Urothelium cell line (cell line): ENCODE measurements at regions not wholly inside any gene's neighbourhood (a gene's known extent, or its start where the extent isn't known, plus 50 kb on each side); places are given as distances from the start of the nearest gene placed in this dataset.
"Not testable (repeated sequence)": the region's sequence is repeated elsewhere in the genome, so short reads cannot be mapped to it uniquely, and the experiment has no call there.

Experiments
- DNase-seq: peaks from one replicate; pipeline ENCODE4 v3.0.0; 2011; ENCODE audit warnings: low spot score, mixed read lengths
- FAIRE-seq: peaks from 2 replicates; lab custom pipeline; 2011; peaks lifted over from hg19 to GRCh38; lab: Jason Lieb, UNC

- FAIRE-seq (peak; percentile 48), DNase-seq (no peak)
Observed at GRCh38 chr14:70269582-70269981, 80.8 kb upstream of the SLC8A3 start.

DNA sequence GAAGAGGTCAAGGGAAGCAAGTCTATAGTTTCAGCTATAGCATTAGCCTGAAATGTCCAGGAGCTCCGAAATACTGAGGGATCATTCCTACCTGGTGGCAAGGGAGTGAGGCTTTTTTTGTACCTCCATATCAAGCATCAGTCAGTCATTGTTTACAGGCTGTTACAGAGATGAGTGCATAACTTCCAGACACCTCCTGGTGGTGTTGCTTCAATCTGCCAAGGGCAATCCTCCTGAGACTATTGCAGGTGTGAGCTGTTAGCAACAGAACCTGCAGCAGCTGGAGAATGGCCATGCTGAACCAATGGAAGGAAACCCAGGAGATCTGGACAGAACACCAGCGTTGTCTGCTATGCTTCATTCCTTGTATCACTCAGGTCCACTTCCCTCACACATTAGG lies 80.0 kb upstream of the SLC8A3 start:
- no peak for FAIRE-seq

GRCh38 chr14:70266157-70266556 lies 77.4 kb upstream of the SLC8A3 start:
- FAIRE-seq (no peak), DNase-seq (no peak)

More for the DNA sequence above, 80.0 kb upstream of the SLC8A3 start:
- DNase-seq, result no peak

DNA sequence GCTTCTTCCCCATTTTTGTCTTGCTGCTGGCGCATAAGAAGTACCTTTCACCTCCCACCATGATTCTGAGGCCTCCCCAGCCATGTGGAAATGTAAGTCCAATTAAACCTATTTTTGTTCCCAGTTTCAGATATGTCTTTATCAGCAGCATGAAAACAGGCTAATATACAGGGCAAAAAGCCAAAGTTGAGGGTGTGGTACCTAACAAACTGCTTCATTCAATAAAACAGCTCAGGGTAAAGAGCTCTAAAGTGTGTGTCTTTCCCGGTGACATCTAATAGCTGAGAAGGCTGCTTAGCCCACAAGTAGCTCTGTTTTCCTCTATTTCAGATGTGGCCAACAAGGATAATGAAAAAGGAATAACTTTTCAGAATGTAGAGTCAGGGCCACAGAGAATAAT lies 76.7 kb upstream of the SLC8A3 start:
- DNase-seq (no peak), FAIRE-seq (no peak)

DNA sequence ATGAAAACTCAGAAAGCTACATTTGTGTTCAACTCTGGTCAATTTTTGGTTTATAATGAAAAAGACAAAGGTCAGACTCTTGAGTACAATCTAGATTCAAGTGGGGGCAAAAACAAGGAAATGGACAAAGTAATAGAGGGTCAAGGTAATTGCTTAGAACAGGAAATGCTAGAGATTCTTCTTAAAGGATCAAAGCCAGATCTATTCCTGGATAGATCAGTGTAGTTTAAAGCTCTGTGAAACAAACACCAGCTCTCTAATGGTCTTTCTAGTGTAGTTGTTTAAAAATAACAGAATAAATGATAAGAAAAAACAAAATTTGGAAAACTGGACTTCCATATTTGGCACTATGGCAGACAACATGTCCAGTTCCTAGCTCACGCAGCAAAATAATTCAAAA lies 70.7 kb upstream of the SLC8A3 start:
- DNase-seq (no peak), FAIRE-seq (no peak)

DNA sequence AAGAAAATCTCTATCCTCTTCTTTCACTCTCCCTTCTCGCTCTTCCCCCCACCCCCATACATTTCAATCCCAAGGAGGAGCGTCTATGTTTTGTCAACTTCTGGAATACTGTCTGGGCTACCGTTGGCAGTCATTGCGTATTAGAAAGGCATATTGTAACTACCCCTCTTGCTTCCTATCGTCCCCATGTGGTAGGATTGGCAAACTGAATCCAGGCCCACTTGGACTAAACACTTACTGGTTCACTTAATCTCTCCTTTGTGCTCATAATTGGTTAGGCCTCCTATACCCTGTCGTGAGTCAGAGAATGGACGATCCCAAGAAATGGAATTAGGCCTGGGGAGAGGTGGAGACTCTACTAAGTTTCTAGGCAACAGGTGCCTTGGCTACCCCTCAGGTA lies 68.8 kb upstream of the SLC8A3 start:
- FAIRE-seq, result no peak
- DNase-seq, result peak; percentile 60

DNA sequence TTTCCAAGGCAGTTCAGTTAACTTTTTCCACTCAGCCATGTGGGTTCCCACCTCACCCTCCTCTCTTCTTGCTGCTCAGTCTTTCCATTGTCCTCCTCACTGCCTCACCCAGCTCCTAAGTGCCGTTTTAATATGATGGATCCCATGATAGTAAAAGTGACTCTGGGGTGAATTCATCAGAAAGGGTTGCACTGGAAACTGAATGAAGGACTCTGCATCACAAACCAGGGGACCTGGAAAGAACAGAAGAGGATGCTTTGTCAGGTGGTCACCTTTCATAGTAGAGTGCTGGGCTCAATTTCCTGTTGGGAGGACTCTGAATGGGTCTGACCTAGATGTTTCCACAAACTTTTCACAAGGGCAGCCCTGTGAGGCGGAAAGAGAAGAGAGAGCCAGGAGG lies 67.8 kb upstream of the SLC8A3 start:
- no peak for DNase-seq
- no peak for FAIRE-seq

DNA sequence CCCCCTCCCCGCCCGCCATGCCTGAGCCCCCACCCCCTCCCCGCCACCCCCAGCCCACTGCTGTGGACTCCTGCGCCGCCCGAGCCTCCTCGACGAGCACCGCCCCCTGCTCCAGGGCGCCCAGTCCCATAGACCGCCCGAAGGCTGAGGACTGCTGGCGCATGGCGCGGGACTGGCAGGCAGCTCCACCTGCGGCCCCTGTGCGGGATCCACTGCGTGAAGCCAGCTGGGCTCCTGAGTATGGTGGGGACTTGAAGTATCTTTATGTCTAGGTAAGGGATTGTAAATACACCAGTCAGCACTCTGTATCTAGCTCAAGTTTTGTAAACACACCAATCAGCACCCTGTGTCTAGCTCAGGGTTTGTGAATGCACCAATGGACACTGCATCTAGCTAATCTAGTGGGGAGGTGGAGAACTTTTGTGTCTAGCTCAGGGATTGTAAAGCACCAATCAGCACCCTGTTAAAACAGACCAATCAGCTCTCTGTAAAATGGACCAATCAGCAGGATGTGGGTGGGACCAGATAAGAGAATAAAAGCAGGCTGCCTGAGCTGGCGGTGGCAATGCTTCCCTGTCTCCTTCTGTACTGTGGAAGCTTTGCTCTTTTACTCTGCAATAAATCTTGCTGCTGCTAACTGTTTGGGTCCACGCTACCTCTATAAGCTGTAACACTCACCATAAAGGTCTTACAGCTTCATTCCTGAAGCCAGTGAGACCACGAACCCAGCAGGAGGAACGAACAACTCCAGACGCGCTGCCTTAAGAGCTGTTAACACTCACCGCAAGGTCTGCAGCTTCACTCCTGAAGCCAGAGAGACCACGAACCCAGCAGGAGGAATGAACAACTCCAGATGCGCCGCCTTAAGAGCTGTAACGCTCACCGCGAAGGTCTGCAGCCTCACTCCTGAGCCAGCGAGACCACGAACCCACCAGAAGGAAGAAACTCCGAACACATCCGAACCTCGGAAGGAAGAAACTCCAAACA lies 66.6 kb upstream of the SLC8A3 start:
- peak; percentile 73 for FAIRE-seq
- DNase-seq, result peak; percentile 48

GRCh38 chr14:70254476-70254961 lies 65.8 kb upstream of the SLC8A3 start:
- FAIRE-seq (no peak), DNase-seq (peak; percentile 79)

DNA sequence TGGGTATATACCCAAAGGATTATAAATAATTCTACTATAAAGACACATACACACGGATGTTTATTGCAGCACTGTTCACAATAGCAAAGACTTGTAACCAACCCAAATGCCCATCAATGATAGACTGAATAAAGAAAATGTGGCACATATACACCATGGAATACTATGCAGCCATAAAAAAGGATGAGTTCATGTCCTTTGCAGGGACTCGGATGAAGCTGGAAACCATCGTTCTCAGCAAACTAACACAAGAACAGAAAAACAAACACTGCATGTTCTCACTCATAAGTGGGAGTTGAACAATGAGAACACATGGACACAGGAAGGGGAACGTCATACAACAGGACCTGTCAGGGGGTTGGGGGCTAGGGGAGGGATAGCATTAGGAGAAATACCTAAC lies 64.8 kb upstream of the SLC8A3 start:
- DNase-seq, FAIRE-seq: not testable (repeated sequence)

GRCh38 chr14:70245026-70245425 lies 56.3 kb upstream of the SLC8A3 start:
- FAIRE-seq (no peak), DNase-seq (peak; percentile 50)

- DNase-seq (no peak), FAIRE-seq (no peak)
Observed at GRCh38 chr14:70239802-70240201, 51.1 kb upstream of the SLC8A3 start.

DNA sequence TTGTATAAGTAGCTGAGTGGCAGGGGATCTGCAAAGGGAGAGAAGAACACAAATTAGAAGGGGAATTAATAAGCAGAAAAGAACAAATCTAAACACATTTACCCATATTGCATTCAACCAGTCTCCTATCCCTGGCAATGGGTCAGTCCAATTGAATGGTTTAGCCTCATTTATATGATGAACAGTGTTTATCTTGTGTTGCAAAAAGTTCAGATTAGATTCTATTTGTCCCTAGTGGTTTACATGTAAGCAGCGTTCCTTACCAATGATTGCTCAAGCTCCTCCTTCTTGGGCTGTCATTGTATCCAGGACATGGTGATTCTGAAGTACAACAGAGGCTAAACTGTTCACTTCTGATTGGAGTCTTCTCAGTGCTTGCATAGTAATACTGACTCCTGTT lies 49.9 kb upstream of the SLC8A3 start:
- DNase-seq, result not testable (repeated sequence)
- FAIRE-seq, result peak; percentile 95
